ENCODE measurements at regions not wholly inside any gene's neighbourhood (a gene's known extent, or its start where the extent isn't known, plus 50 kb on each side); places are given as distances from the start of the nearest gene placed in this dataset.

- no peaks in the 10 kb centered on the region for H3K36me3 ChIP-seq (ENCODE audit: control insufficient read depth, insufficient read depth, low read length)
- H3K27me3 ChIP-seq (ENCODE audit: control insufficient read depth in 2 of 2, insufficient read depth in 2 of 2, low read length in 2 of 2) = no peaks in the 10 kb centered on the region
- intact Hi-C loops (cut with micrococcal nuclease) = no loop called here
- H3K9me1 ChIP-seq (ENCODE audit: control insufficient read depth, insufficient read depth, low read length) = no peaks in the 10 kb centered on the region
- H2AFZ ChIP-seq (ENCODE audit: low read depth, low read length) = no peak overlapping the region
- no peaks in the 10 kb centered on the region for H3K4me1 ChIP-seq (replicated peaks in 1 of 2; ENCODE audit: control insufficient read depth in 2 of 2, insufficient read depth in 2 of 2, low read length in 2 of 2)
- DNase-seq (ENCODE audit: extremely low read depth in 1 of 4, low spot score in 3 of 4) (no peak), ATAC-seq (no peak), FAIRE-seq (no peak)
- H3K27ac ChIP-seq (ENCODE audit: extremely low read depth, low read depth, low read length) = no peak overlapping the region
- ChIA-PET POLR2A (no interaction called here), CTCF (ENCODE audit: low intra/inter-chr PET ratio) (no interaction called here)
- 2% methylated on average over 3 of the region's 3 CpGs for WGBS (ENCODE audit: insufficient coverage, low coverage, missing lambda C conversion rate)
- no peak overlapping the region for H3K4me2 ChIP-seq (ENCODE audit: insufficient read depth, low read length)
- no peaks in the 10 kb centered on the region for H3K79me2 ChIP-seq (ENCODE audit: control insufficient read depth, insufficient read depth, low read length)
- in situ Hi-C loops (cut with MboI) = no loop called here
- H3K9ac ChIP-seq (ENCODE audit: insufficient read depth in 1 of 2, low read depth in 2 of 2, low read length in 2 of 2) = no peak overlapping the region
- no peaks in the 10 kb centered on the region for H3K9me3 ChIP-seq (replicated peaks; ENCODE audit: control insufficient read depth, insufficient read depth, low read depth, low read length)
- no peaks in the 10 kb centered on the region for H4K20me1 ChIP-seq (replicated peaks; ENCODE audit: control insufficient read depth, insufficient read depth, low read length)
- no peak for TF ChIP-seq NRF1 (conservative IDR thresholded peaks at IDR 0.05 in 1 of 2, IDR thresholded peaks at IDR 0.05 in 1 of 2)
- no peak for TF ChIP-seq SMARCA5 (IDR thresholded peaks at IDR 0.05)
- TF ChIP-seq ZNF280B (CRISPR knock-in tag; IDR thresholded peaks at IDR 0.05) = no peak
- no peak for TF ChIP-seq JUNB (CRISPR knock-in tag; conservative IDR thresholded peaks at IDR 0.05)
- TF ChIP-seq GTF2E2 (tag; IDR thresholded peaks at IDR 0.05) = no peak
- no peak for TF ChIP-seq ARHGAP35 (IDR thresholded peaks at IDR 0.05; ENCODE audit: partially characterized antibody)
- no peak for TF ChIP-seq GABPB1 (CRISPR knock-in tag; IDR thresholded peaks at IDR 0.05)
- TF ChIP-seq RCOR1 (IDR thresholded peaks at IDR 0.05; ENCODE audit: borderline replicate concordance in 1 of 2, low read depth in 2 of 2, low read length in 2 of 2) = no peak
- no peak for TF ChIP-seq HDAC1 (IDR thresholded peaks at IDR 0.05)
- no peak for TF ChIP-seq SOX6 (IDR thresholded peaks at IDR 0.05)
- TF ChIP-seq FOXM1 (IDR thresholded peaks at IDR 0.05; ENCODE audit: low read depth) = no peak
- no peak for TF ChIP-seq FOXM1 (CRISPR knock-in tag; IDR thresholded peaks at IDR 0.05; ENCODE audit: low read depth)
- no TSS peak for BruUV-seq (replicated peaks)
- H3K4me3 ChIP-seq = no peak overlapping the region
Observed at GRCh38 chr3:164407111-164407510, 671.2 kb downstream of the SI start.
